ENCODE measurements at regions not wholly inside any gene's neighbourhood (a gene's known extent, or its start where the extent isn't known, plus 50 kb on each side); places are given as distances from the start of the nearest gene placed in this dataset.
"Not testable (repeated sequence)": the region's sequence is repeated elsewhere in the genome, so short reads cannot be mapped to it uniquely, and the experiment has no call there.

GRCh38 chr5:107772418-107773310, 101.9 kb upstream of the EFNA5 start:
- no peak for DNase-seq

GRCh38 chr5:107771926-107772325, 101.2 kb upstream of the EFNA5 start:
- no peak for DNase-seq

- no peak for DNase-seq
Observed at GRCh38 chr5:107770051-107770450, 99.3 kb upstream of the EFNA5 start.

- DNase-seq: no peak
Observed at GRCh38 chr5:107769519-107769918, 98.8 kb upstream of the EFNA5 start.

- DNase-seq: no peak
Observed at GRCh38 chr5:107766972-107767371, 96.2 kb upstream of the EFNA5 start.

GRCh38 chr5:107766439-107766838, 95.7 kb upstream of the EFNA5 start:
- no peak for DNase-seq

- DNase-seq: no peak
Observed at GRCh38 chr5:107765805-107766063, 95.0 kb upstream of the EFNA5 start.

- DNase-seq: no peak
Observed at GRCh38 chr5:107764976-107765804, 94.5 kb upstream of the EFNA5 start.

- no peak for DNase-seq
Observed at GRCh38 chr5:107764282-107764681, 93.5 kb upstream of the EFNA5 start.

GRCh38 chr5:107753427-107753826, 82.7 kb upstream of the EFNA5 start:
- no peak for DNase-seq

GRCh38 chr5:107744418-107745330, 73.9 kb upstream of the EFNA5 start:
- no peak for DNase-seq

- no peak for DNase-seq
Observed at GRCh38 chr5:107743373-107744000, 72.8 kb upstream of the EFNA5 start.

- no peak for DNase-seq
Observed at GRCh38 chr5:107739661-107740060, 68.9 kb upstream of the EFNA5 start.

GRCh38 chr5:107736638-107737037, 65.9 kb upstream of the EFNA5 start:
- DNase-seq: no peak

- DNase-seq: not testable (repeated sequence)
Observed at GRCh38 chr5:107736089-107736488, 65.4 kb upstream of the EFNA5 start.

- no peak for DNase-seq
Observed at GRCh38 chr5:107735558-107735957, 64.8 kb upstream of the EFNA5 start.

- DNase-seq: no peak
Observed at GRCh38 chr5:107726896-107727295, 56.2 kb upstream of the EFNA5 start.

- DNase-seq: no peak
Observed at GRCh38 chr5:107724642-107725041, 53.9 kb upstream of the EFNA5 start.

- DNase-seq: not testable (repeated sequence)
Observed at GRCh38 chr5:107721241-107721640, 50.5 kb upstream of the EFNA5 start.
